Mucosa of descending colon (tissue), 3 donors: ENCODE measurements at regions not wholly inside any gene's neighbourhood (a gene's known extent, or its start where the extent isn't known, plus 50 kb on each side); places are given as distances from the start of the nearest gene placed in this dataset.

Experiments used
- ATAC-seq: fragments of 200-7000 bp; cut with Tn5 transposase; one replicate; pipeline ENCODE4 v1.9.1; 2020; ENCODE audit warnings: mild to moderate bottlenecking, moderate library complexity
- DNase-seq, 3 donors: peaks; one replicate each; pipeline ENCODE4 v3.0.0-alpha.2; 2020
- H3K36me3 ChIP-seq: fragments of 200-600 bp; one replicate; pipeline ENCODE4 v1.8.0; 2021; ENCODE audit warnings: low read depth, mild to moderate bottlenecking
- H3K4me1 ChIP-seq: fragments of 200-600 bp; one replicate; pipeline ENCODE4 v1.8.0; 2021; ENCODE audit warnings: low read depth, mild to moderate bottlenecking
- H3K4me3 ChIP-seq: fragments of 200-600 bp; one replicate; pipeline ENCODE4 v1.8.0; 2021; ENCODE audit warnings: mild to moderate bottlenecking
- H3K9me3 ChIP-seq: fragments of 200-600 bp; one replicate; pipeline ENCODE4 v1.8.0; 2021; ENCODE audit warnings: mild to moderate bottlenecking
- CTCF ChIP-seq: fragments of 200-600 bp; IDR thresholded peaks from one replicate; pipeline ENCODE4 v1.8.0; 2022; ENCODE audit warnings: antibody characterized with exemption, mild to moderate bottlenecking
- intact Hi-C, 2 donors: fragments of 100-400 bp; cut with DNase I in 1 of 2; cut with micrococcal nuclease in 1 of 2; formaldehyde crosslinking; loops; one replicate each; pipeline versions ENCODE4 v1.11.0 to v1.11.1; 2022; cut with DNase I, micrococcal nuclease
- donor health status: DM: no; HTN: no; CAD: no; lungs with moderate emphysema.
- donor health status: DM: no; HTN: no; CAD: no.
- donor health status: DM: no; HTN: yes; CAD: no.

- no peak for DNase-seq
- intact Hi-C loops: no loop called here
- H3K9me3 ChIP-seq: no peaks in the 10 kb centered on the region
- no peaks in the 10 kb centered on the region for H3K4me1 ChIP-seq
- no peak for ATAC-seq
- no peak for TF ChIP-seq CTCF
- no peaks in the 10 kb centered on the region for H3K36me3 ChIP-seq
- H3K4me3 ChIP-seq: no peak overlapping the region
These were observed 891.9 kb downstream of the PLOD2 start for GRCh38 chr3:145269106-145269505.

GRCh38 chr3:145272684-145273083 lies 888.3 kb downstream of the PLOD2 start:
- no peaks in the 10 kb centered on the region for H3K4me1 ChIP-seq
- DNase-seq (no peak), ATAC-seq (no peak)
- no peaks in the 10 kb centered on the region for H3K9me3 ChIP-seq
- H3K4me3 ChIP-seq: no peak overlapping the region
- H3K36me3 ChIP-seq: no peaks in the 10 kb centered on the region
- intact Hi-C loops: no loop called here
- TF ChIP-seq CTCF: no peak

- no peak for ATAC-seq
- Histone ChIP-seq H3K4me1 (no peaks in the 10 kb centered on the region), H3K36me3 (no peaks in the 10 kb centered on the region), H3K4me3 (no peak overlapping the region), H3K9me3 (no peaks in the 10 kb centered on the region)
- no peak for DNase-seq
- TF ChIP-seq CTCF: no peak
- intact Hi-C loops: no loop called here
These were observed 878.5 kb downstream of the PLOD2 start for GRCh38 chr3:145282505-145282904.

GRCh38 chr3:145286937-145287336 lies 874.0 kb downstream of the PLOD2 start:
- H3K9me3 ChIP-seq: peaks cover 15% of the 10 kb centered on the region
- no peak overlapping the region for H3K4me3 ChIP-seq
- no peak for TF ChIP-seq CTCF
- intact Hi-C loops: no loop called here
- H3K36me3 ChIP-seq: no peaks in the 10 kb centered on the region
- no peak for ATAC-seq
- DNase-seq: no peak
- H3K4me1 ChIP-seq: no peaks in the 10 kb centered on the region

- Histone ChIP-seq H3K4me3 (no peak overlapping the region), H3K36me3 (no peaks in the 10 kb centered on the region), H3K9me3 (peaks cover 15% of the 10 kb centered on the region), H3K4me1 (no peaks in the 10 kb centered on the region)
- no peak for TF ChIP-seq CTCF
- no peak for DNase-seq
- no peak for ATAC-seq
- intact Hi-C loops: no loop called here
These were observed 871.0 kb downstream of the PLOD2 start for GRCh38 chr3:145290010-145290409.

- H3K9me3 ChIP-seq: peaks cover 6% of the 10 kb centered on the region
- no peaks in the 10 kb centered on the region for H3K4me1 ChIP-seq
- H3K4me3 ChIP-seq: no peak overlapping the region
- TF ChIP-seq CTCF: no peak
- intact Hi-C loops: no loop called here
- H3K36me3 ChIP-seq: no peaks in the 10 kb centered on the region
- ATAC-seq: no peak
- DNase-seq: no peak
These were observed 866.4 kb downstream of the PLOD2 start for GRCh38 chr3:145294572-145294971.
